A673 (cell line): ENCODE measurements at regions not wholly inside any gene's neighbourhood (a gene's known extent, or its start where the extent isn't known, plus 50 kb on each side); places are given as distances from the start of the nearest gene placed in this dataset.
"Not testable (repeated sequence)": the region's sequence is repeated elsewhere in the genome, so short reads cannot be mapped to it uniquely, and the experiment has no call there.

ENCODE experiments used
- CTCF ChIP-seq: fragments of 300-800, 200-600 bp; sonication (generic); conservative IDR thresholded peaks from 2 replicates; pipeline ENCODE4 v1.5.1; 2017; ENCODE audit warnings: low read depth, mild to moderate bottlenecking, antibody characterized with exemption, low read length, moderate library complexity, mixed read lengths
- EZH2 ChIP-seq: fragments of 200-600 bp; sonication (generic); IDR thresholded peaks from 2 replicates; pipeline ENCODE4 v1.6.1; 2017; ENCODE audit warnings: borderline replicate concordance, low read depth, mild to moderate bottlenecking, mixed read lengths, antibody characterized with exemption, low read length; ENCODE audit not compliant: poor library complexity, severe bottlenecking

- not testable (repeated sequence) for TF ChIP-seq CTCF, EZH2
Measured at GRCh38 chr12:34228046-34228445, 205.8 kb downstream of the ALG10 start.
